NCI-H187 (cell line): ENCODE measurements at regions not wholly inside any gene's neighbourhood (a gene's known extent, or its start where the extent isn't known, plus 50 kb on each side); places are given as distances from the start of the nearest gene placed in this dataset.

Source experiments
- DNase-seq, 2 experiments: peaks; one replicate each; lab custom pipeline; 2025; lab: John Stamatoyannopoulos, UW

GRCh38 chr1:218025454-218025853 is 259.6 kb upstream of the RRP15 start:
- DNase-seq, result no peak

GRCh38 chr1:218027152-218027551 is 257.9 kb upstream of the RRP15 start:
- DNase-seq, result no peak

- DNase-seq, result no peak
Observed at GRCh38 chr1:218030846-218031245, 254.2 kb upstream of the RRP15 start.

GRCh38 chr1:218031901-218032300 is 253.2 kb upstream of the RRP15 start:
- no peak for DNase-seq

GRCh38 chr1:218034468-218034867 is 250.6 kb upstream of the RRP15 start:
- no peak for DNase-seq

- DNase-seq, result no peak
Observed at GRCh38 chr1:218048828-218049420, 236.2 kb upstream of the RRP15 start.

- no peak for DNase-seq
Observed at GRCh38 chr1:218049641-218050040, 235.5 kb upstream of the RRP15 start.

GRCh38 chr1:218058730-218059129 is 226.4 kb upstream of the RRP15 start:
- no peak for DNase-seq

- no peak for DNase-seq
Observed at GRCh38 chr1:218064426-218064825, 220.7 kb upstream of the RRP15 start.

GRCh38 chr1:218066332-218066731 is 218.8 kb upstream of the RRP15 start:
- no peak for DNase-seq

- no peak for DNase-seq
Observed at GRCh38 chr1:218068241-218068640, 216.9 kb upstream of the RRP15 start.

GRCh38 chr1:218069180-218069579 is 215.9 kb upstream of the RRP15 start:
- no peak for DNase-seq

GRCh38 chr1:218073062-218073461 is 212.0 kb upstream of the RRP15 start:
- DNase-seq, result no peak

- no peak for DNase-seq
Observed at GRCh38 chr1:218078916-218079315, 206.2 kb upstream of the RRP15 start.

- DNase-seq, result peak in 1 of 2 experiments; percentile 2
Observed at GRCh38 chr1:218079347-218079746, 205.7 kb upstream of the RRP15 start.

GRCh38 chr1:218079820-218080219 is 205.3 kb upstream of the RRP15 start:
- no peak for DNase-seq

GRCh38 chr1:218080863-218081262 is 204.2 kb upstream of the RRP15 start:
- DNase-seq, result no peak

GRCh38 chr1:218081358-218081757 is 203.7 kb upstream of the RRP15 start:
- no peak for DNase-seq

- no peak for DNase-seq
Observed at GRCh38 chr1:218090459-218090858, 194.6 kb upstream of the RRP15 start.

GRCh38 chr1:218101409-218101808 is 183.7 kb upstream of the RRP15 start:
- DNase-seq, result no peak

- no peak for DNase-seq
Observed at GRCh38 chr1:218108034-218108433, 177.1 kb upstream of the RRP15 start.

GRCh38 chr1:218112862-218113261 is 172.2 kb upstream of the RRP15 start:
- DNase-seq, result no peak

- no peak for DNase-seq
Observed at GRCh38 chr1:218123968-218124367, 161.1 kb upstream of the RRP15 start.

GRCh38 chr1:218135371-218135770 is 149.7 kb upstream of the RRP15 start:
- DNase-seq, result no peak

- no peak for DNase-seq
Observed at GRCh38 chr1:218139761-218140160, 145.3 kb upstream of the RRP15 start.
